Right lobe of liver (tissue), 4 donors: ENCODE measurements at regions not wholly inside any gene's neighbourhood (a gene's known extent, or its start where the extent isn't known, plus 50 kb on each side); places are given as distances from the start of the nearest gene placed in this dataset.

Experiments used
- CTCF ChIP-seq, 4 donors: fragments of 200-600 bp in 3 of 4; fragments of 450-650 bp in 1 of 4; IDR thresholded peaks; one replicate each; pipeline versions ENCODE4 v1.5.1 to v1.8.0; 2016 to 2022; ENCODE audit warnings: antibody characterized with exemption in 4 of 4, mild to moderate bottlenecking in 2 of 4
- POLR2A ChIP-seq: fragments of 450-650 bp; IDR thresholded peaks from one replicate; pipeline ENCODE4 v1.6.1; 2017; ENCODE audit warnings: antibody characterized with exemption, mild to moderate bottlenecking
- donor health status: DM: no; HTN: no; CAD: no.
- donor health status: DM: no; HTN: no; CAD: no.
- donor health status: DM: no; HTN: yes; CAD: no.

DNA sequence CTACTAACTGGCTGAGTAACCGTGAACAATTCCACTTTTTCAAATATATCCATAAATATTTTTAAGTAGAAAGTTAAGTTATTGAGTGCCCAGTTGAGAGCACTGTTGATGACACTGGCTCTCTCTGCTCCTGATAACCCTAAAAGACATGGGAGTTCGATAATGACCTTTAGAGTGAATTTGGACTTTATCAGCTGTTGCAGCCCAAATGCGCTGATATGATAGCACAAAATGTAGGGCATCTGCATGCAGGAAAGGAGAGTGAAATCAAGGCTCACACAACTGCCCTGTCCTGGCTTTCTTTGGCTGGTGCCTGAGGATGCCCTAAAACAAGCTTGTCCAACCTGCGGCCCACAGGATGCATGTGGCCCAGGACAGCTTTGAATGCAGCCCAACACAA lies 60.0 kb upstream of the ALK start:
- TF ChIP-seq CTCF (IDR thresholded peaks at IDR 0.05) = no peak
- TF ChIP-seq POLR2A = no peak
